Upper lobe of left lung (tissue), 6 donors: ENCODE measurements at regions not wholly inside any gene's neighbourhood (a gene's known extent, or its start where the extent isn't known, plus 50 kb on each side); places are given as distances from the start of the nearest gene placed in this dataset.

ENCODE experiments used
- ATAC-seq, 2 donors: fragments of 200-7000 bp; cut with Tn5 transposase; one replicate each; pipeline ENCODE4 v1.9.1; 2022; ENCODE audit warnings: mild to moderate bottlenecking in 2 of 2, moderate library complexity in 2 of 2; ENCODE audit not compliant: low FRiP score in 2 of 2
- DNase-seq, 2 donors: peaks; one replicate each; pipeline ENCODE4 v3.0.0-alpha.2; 2019 to 2020
- H3K27ac ChIP-seq, 4 donors: fragments of 200-600 bp; sonication (generic); one replicate each; pipeline ENCODE4 v1.5.1; 2016 to 2019
- H3K27me3 ChIP-seq, 4 donors: fragments of 200-600 bp; sonication (generic); one replicate each; pipeline ENCODE4 v1.5.1; 2017 to 2019
- H3K36me3 ChIP-seq, 4 donors: fragments of 200-600 bp; sonication (generic); one replicate each; pipeline ENCODE4 v1.5.1; 2016 to 2019
- H3K4me1 ChIP-seq, 4 donors: fragments of 200-600 bp; sonication (generic); one replicate each; pipeline ENCODE4 v1.5.1; 2018 to 2019
- H3K4me3 ChIP-seq, 4 donors: fragments of 200-600 bp; sonication (generic); one replicate each; pipeline ENCODE4 v1.5.1; 2017 to 2019; ENCODE audit warnings: mild to moderate bottlenecking in 2 of 4, moderate library complexity in 1 of 4
- H3K9me3 ChIP-seq, 4 donors: fragments of 200-600 bp; sonication (generic); one replicate each; pipeline ENCODE4 v1.5.1; 2018 to 2019
- EP300 ChIP-seq, 4 donors: sonication (generic); formaldehyde crosslinking; IDR thresholded peaks; one replicate each; pipeline ENCODE4 v1.5.1; 2017; ENCODE audit warnings: antibody characterized with exemption in 4 of 4, control low read depth in 2 of 4
- POLR2A ChIP-seq, 4 donors: fragments of 450-650 bp; IDR thresholded peaks; one replicate each; pipeline ENCODE4 v1.5.1; 2016 to 2017; ENCODE audit warnings: antibody characterized with exemption in 4 of 4, mild to moderate bottlenecking in 2 of 4
- POLR2AphosphoS5 ChIP-seq, 2 donors: sonication (generic); formaldehyde crosslinking; IDR thresholded peaks; one replicate each; pipeline ENCODE4 v1.5.1; 2017; ENCODE audit warnings: antibody characterized with exemption in 2 of 2
- WGBS, 2 donors: methylation state at CpG; one replicate each; pipeline ENCODE4 v1.1.5; 2017 to 2018; 5-methylcytosine and 5-hydroxymethylcytosine counted together
- TF ChIP-seq, protein P1 (sequence below), 6 experiments: fragments of 450-650 bp in 4 of 6; fragments of 200-600 bp in 2 of 6; sonication (generic) in 2 of 6; IDR thresholded peaks; one replicate each; pipeline ENCODE4 v1.5.1; 2016 to 2019; ENCODE audit warnings: antibody characterized with exemption in 6 of 6
- donor health status: DM: no; HTN: no; CAD: no; lungs with moderate emphysema.
- donor health status: DM: no; HTN: yes; CAD: no; lungs with severe emphysema.

DNA sequence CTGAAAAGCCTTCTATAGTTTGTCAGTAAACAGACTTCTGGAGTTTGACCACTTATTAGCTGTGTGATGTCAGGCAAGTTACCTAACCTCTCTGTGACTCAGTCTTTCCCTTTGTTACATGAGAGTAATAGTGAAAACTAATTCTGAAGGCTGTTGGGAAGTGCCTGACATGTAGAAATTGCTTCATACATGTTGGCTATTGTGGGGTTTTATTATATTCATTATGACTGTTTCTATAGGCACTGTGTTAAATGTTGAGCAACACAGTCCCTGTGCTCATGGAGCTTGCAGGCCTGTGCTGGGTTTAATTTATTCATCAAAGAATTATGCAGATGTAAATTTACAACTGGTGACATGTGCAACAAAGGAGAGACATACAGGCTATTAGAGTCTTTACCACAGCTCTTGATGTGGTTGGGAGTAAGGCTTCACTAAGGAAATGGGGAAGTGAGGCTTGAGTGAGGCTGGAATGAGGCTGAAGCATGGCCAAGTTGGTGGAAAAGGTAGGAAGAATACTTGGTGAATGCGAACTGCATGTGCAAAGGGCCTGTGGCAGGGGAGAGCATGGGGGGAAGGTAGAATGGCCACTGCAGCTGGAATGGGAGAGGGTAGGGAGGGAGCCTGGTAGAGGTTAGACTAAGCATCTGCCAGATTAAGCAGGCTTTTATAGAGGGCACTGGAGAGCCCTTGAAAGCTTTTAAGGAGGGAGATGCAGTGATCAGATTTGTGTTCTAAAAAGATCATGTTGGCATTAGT lies 236.4 kb upstream of the CRY1 start:
- H3K36me3 ChIP-seq = no peaks in the 10 kb centered on the region
- no peak overlapping the region for H3K4me3 ChIP-seq
- no peak for ATAC-seq
- no peak overlapping the region for H3K27ac ChIP-seq
- WGBS, 2 donors = 87 to 90% methylated on average over 1 of the region's 1 CpG
- no peak for DNase-seq
- TF ChIP-seq POLR2A (IDR thresholded peaks at IDR 0.05) (no peak), POLR2AphosphoS5 (IDR thresholded peaks at IDR 0.05) (no peak)
- H3K9me3 ChIP-seq = no peaks in the 10 kb centered on the region
- H3K27me3 ChIP-seq = no peaks in the 10 kb centered on the region
- no peaks in the 10 kb centered on the region for H3K4me1 ChIP-seq

DNA sequence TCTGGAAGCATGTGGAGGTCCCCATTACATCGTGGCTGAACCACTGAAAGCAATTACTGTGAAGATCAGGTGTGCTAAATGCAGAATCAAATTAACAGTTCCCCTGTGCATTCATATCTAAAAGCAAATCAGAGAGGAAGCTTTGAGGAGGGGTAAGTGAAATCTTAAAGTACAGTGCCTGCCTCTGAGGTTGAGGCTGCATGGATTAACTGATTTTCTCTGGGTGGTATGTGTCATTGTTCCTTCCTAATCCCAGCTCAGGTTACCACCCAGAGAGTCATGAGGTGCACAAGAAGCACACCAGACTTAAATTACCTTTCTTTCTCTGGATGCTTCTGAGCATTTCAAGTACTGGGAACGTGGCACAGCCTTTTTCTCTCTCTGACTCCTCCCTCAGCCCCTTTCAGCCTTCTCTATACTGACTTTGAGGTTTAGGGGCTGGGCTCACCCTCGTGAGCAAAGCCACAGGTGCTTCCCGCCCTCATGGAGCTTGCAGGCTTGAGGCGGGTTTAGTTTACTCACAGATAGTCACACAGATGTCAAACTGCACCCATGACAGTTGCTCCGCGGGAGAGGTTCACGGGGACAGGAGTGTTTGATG lies 237.6 kb upstream of the CRY1 start:
- ATAC-seq (no peak), DNase-seq (no peak)
- H3K4me3 ChIP-seq = no peak overlapping the region
- no peaks in the 10 kb centered on the region for H3K36me3 ChIP-seq
- H3K9me3 ChIP-seq = no peaks in the 10 kb centered on the region
- 37 to 57% methylated on average over 4 to 8 of the region's 8 CpGs for WGBS, 2 donors
- H3K4me1 ChIP-seq = no peaks in the 10 kb centered on the region
- H3K27me3 ChIP-seq = no peaks in the 10 kb centered on the region
- TF ChIP-seq EP300 (IDR thresholded peaks at IDR 0.05) = no peak
- TF ChIP-seq, protein P1, sequence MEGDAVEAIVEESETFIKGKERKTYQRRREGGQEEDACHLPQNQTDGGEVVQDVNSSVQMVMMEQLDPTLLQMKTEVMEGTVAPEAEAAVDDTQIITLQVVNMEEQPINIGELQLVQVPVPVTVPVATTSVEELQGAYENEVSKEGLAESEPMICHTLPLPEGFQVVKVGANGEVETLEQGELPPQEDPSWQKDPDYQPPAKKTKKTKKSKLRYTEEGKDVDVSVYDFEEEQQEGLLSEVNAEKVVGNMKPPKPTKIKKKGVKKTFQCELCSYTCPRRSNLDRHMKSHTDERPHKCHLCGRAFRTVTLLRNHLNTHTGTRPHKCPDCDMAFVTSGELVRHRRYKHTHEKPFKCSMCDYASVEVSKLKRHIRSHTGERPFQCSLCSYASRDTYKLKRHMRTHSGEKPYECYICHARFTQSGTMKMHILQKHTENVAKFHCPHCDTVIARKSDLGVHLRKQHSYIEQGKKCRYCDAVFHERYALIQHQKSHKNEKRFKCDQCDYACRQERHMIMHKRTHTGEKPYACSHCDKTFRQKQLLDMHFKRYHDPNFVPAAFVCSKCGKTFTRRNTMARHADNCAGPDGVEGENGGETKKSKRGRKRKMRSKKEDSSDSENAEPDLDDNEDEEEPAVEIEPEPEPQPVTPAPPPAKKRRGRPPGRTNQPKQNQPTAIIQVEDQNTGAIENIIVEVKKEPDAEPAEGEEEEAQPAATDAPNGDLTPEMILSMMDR (IDR thresholded peaks at IDR 0.05) = no peak
- TF ChIP-seq POLR2A (IDR thresholded peaks at IDR 0.05) = no peak
- no peak for TF ChIP-seq POLR2AphosphoS5 (IDR thresholded peaks at IDR 0.05)
- H3K27ac ChIP-seq = no peak overlapping the region

DNA sequence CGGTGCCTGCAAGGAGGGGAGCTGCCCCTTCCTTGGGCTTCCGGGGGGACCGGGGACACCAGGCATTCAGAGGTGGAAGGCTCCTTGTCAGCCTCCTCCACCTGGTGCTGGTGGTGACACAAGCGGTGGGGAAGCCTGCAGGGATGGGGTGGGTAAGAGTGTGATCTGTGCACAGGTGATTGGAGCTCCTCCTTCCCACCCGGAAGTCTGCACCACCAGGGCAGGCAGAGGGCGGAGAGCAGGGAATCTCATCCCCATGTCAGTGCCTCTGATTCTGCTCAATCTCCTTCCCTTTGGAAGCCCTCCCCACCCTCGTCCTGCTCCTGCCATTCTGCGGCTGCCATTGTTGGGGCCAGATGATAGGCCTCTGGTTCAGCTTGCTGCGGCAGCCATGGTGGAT lies 238.1 kb upstream of the CRY1 start:
- no peaks in the 10 kb centered on the region for H3K36me3 ChIP-seq
- ATAC-seq = peak in 1 of 2 donors; percentile 27
- no peak overlapping the region for H3K4me3 ChIP-seq
- H3K27ac ChIP-seq = no peak overlapping the region
- DNase-seq = peak in 1 of 2 donors; percentile 30
- no peaks in the 10 kb centered on the region for H3K9me3 ChIP-seq
- no peak for TF ChIP-seq POLR2AphosphoS5 (IDR thresholded peaks at IDR 0.05)
- no peak for TF ChIP-seq POLR2A (IDR thresholded peaks at IDR 0.05)
- no peak for TF ChIP-seq EP300 (IDR thresholded peaks at IDR 0.05)
- TF ChIP-seq, protein P1 (IDR thresholded peaks at IDR 0.05) = no peak
- no peaks in the 10 kb centered on the region for H3K27me3 ChIP-seq
- H3K4me1 ChIP-seq = no peaks in the 10 kb centered on the region
- 77 to 83% methylated on average over 5 to 8 of the region's 9 CpGs for WGBS, 2 donors

DNA sequence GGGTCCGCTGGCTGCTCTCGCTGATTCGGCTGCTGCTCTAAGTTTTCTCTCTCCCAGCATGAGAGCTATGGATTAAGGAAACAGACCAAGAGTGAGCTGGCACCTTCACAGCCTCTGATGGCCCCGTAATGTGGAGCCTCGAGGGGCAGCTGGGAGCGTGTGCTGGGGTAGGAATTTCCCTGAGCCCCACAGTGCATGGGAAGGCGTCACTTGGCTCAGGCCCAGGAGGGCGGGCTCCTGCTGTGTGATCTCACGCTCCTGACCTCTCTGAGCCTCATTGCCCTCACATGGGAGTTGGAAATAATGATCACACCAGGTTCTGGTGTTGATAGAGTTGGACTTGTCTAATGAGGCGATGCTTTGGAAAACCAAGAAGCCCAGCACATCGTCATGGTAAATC lies 238.6 kb upstream of the CRY1 start:
- TF ChIP-seq EP300 (IDR thresholded peaks at IDR 0.05) (no peak), POLR2A (IDR thresholded peaks at IDR 0.05) (no peak), POLR2AphosphoS5 (IDR thresholded peaks at IDR 0.05) (no peak)
- WGBS, 2 donors = 68 to 69% methylated on average over 11 of the region's 11 CpGs

DNA sequence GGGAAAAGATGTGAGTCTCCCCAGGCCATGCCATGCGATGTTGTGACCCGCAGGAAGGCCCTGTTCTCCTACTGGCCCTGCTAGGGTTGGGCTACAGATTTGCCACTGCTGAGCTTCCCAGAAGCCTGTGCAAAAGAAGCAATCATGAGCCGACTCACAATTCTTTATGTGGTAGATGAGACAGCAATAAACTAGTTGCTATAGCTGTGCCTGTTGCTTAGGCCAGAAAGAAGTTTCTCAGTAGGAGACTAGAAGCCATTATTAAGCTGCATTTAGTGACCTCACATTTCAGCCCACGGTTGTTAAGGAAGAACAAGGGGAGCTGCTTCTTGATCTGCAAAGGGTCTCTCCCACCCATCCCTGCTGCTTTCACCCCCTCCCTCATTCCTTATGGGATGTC lies 239.4 kb upstream of the CRY1 start:
- TF ChIP-seq POLR2AphosphoS5 (IDR thresholded peaks at IDR 0.05) (no peak), EP300 (IDR thresholded peaks at IDR 0.05) (no peak), POLR2A (IDR thresholded peaks at IDR 0.05) (no peak)
- TF ChIP-seq, protein P1 (IDR thresholded peaks at IDR 0.05) = no peak
- 81 to 89% methylated on average over 4 of the region's 4 CpGs for WGBS, 2 donors
- Histone ChIP-seq H3K27me3 (no peaks in the 10 kb centered on the region), H3K9me3 (no peaks in the 10 kb centered on the region), H3K4me3 (no peak overlapping the region), H3K27ac (no peak overlapping the region), H3K4me1 (no peaks in the 10 kb centered on the region), H3K36me3 (no peaks in the 10 kb centered on the region)
- ATAC-seq (no peak), DNase-seq (no peak)

More for the DNA sequence above, 238.6 kb upstream of the CRY1 start:
- Histone ChIP-seq H3K4me1 (no peaks in the 10 kb centered on the region), H3K4me3 (no peak overlapping the region), H3K36me3 (no peaks in the 10 kb centered on the region), H3K9me3 (no peaks in the 10 kb centered on the region), H3K27me3 (no peaks in the 10 kb centered on the region), H3K27ac (no peak overlapping the region)
- DNase-seq = no peak
- ATAC-seq = no peak
